IPS DF 6.9 (cell line): ENCODE measurements at regions not wholly inside any gene's neighbourhood (a gene's known extent, or its start where the extent isn't known, plus 50 kb on each side); places are given as distances from the start of the nearest gene placed in this dataset.
"Not testable (repeated sequence)": the region's sequence is repeated elsewhere in the genome, so short reads cannot be mapped to it uniquely, and the experiment has no call there.

Experiments used
- DNase-seq: peaks from one replicate; pipeline ENCODE4 v3.0.0-alpha.2; 2013; ENCODE audit warnings: low read depth, low spot score
- H3K27ac ChIP-seq: one replicate; pipeline ENCODE4 v1.5.1; 2013; ENCODE audit warnings: low read length, control low read depth
- H3K27me3 ChIP-seq: 2 replicates; pipeline ENCODE4 v1.6.1; 2013; ENCODE audit warnings: mild to moderate bottlenecking, low read length; ENCODE audit not compliant: control insufficient read depth, insufficient read depth
- H3K36me3 ChIP-seq: 2 replicates; pipeline ENCODE4 v1.6.1; 2013; ENCODE audit warnings: low read length; ENCODE audit not compliant: control insufficient read depth, insufficient read depth
- H3K4me1 ChIP-seq: 2 replicates; pipeline ENCODE4 v1.6.1; 2013; ENCODE audit warnings: low read length; ENCODE audit not compliant: control insufficient read depth, insufficient read depth
- H3K4me3 ChIP-seq: 2 replicates; pipeline ENCODE4 v1.5.1; 2013; ENCODE audit warnings: mild to moderate bottlenecking, low read length
- H3K9me3 ChIP-seq: 2 replicates; pipeline ENCODE4 v1.6.1; 2013; ENCODE audit warnings: low read length, inconsistent platforms; ENCODE audit not compliant: control insufficient read depth, insufficient read depth
- WGBS: extraction: QIAGEN DNeasy Blood & Tissue Kit; methylation state at CpG from one replicate; pipeline ENCODE4 v1.1.7; 2013; ENCODE audit warnings: mixed read lengths, missing lambda C conversion rate; ENCODE audit not compliant: insufficient read length, insufficient coverage; 5-methylcytosine and 5-hydroxymethylcytosine counted together

DNA sequence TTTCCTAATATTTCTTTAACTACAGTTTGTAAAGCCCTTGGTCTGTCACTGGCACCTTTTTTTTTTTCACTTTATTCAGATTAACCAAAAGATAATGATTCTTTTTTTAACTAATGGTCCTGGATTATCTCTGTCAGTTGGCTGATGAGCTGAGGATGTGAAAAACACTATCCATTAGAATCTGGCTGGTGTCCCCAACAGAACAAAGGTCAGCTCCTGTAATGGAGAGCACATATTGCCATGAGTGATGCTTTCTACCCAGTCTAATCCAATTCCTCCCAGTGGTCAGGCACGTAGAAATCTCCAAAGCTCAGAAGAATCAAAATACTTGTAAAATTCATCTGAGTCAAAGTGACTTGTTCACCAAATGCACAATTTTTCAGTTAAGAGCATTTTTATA lies 491.7 kb upstream of the PIK3R1 start:
- DNase-seq: no peak
- Histone ChIP-seq H3K4me1 (no peaks in the 10 kb centered on the region), H3K9me3 (no peaks in the 10 kb centered on the region), H3K27me3 (no peaks in the 10 kb centered on the region), H3K4me3 (no peak overlapping the region), H3K27ac (no peak overlapping the region), H3K36me3 (no peaks in the 10 kb centered on the region)
- no CpG with 5 or more reads among the region's 1 CpG for WGBS

DNA sequence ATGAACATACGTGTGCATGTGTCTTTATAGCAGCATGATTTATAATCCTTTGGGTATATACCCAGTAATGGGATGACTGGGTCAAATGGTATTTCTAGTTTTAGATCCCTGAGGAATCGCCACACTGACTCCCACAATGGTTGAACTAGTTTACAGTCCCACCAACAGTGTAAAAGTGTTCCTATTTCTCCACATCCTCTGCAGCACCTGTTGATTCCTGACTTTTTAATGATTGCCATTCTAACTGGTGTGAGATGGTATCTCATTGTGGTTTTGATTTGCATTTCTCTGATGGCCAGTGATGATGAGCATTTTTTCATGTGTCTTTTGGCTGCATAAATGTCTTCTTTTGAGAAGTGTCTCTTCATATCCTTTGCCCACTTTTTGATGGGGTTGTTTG lies 493.0 kb upstream of the PIK3R1 start:
- H3K4me1 ChIP-seq, DNase-seq, H3K27ac ChIP-seq, H3K27me3 ChIP-seq, H3K4me3 ChIP-seq, H3K36me3 ChIP-seq, H3K9me3 ChIP-seq: not testable (repeated sequence)
- WGBS: no CpG with 5 or more reads among the region's 2 CpGs

DNA sequence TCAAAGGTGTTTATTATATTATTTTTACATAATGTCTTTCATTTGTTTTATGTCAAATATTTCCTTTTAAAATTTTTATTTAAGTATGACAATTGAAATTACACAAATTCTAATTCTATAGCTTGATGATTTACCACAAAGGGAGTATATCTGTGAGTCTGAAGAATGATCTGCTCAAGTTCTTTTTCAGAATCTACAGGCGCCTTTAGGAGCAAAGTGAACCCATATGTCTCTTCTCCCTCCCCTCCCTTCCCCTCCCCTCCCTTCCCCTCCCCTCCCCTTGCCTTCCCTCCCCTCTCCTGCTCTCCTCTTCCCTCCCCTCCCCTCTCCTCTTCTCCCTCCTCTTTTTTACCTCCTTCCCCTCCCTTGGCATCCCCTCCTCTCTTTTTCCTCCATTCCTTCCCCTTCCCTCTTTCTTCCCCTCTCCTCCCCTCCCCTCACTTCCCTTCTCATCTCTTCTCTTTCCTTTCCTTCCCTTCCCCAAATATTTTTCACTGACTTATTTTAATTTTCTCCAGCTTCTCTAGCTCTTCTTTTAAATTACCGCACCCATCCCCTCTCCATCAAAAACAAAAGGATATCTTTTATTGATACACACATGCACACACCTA lies 495.3 kb upstream of the PIK3R1 start:
- Histone ChIP-seq H3K4me3 (no peak overlapping the region), H3K4me1 (no peaks in the 10 kb centered on the region), H3K9me3 (no peaks in the 10 kb centered on the region), H3K27me3 (no peaks in the 10 kb centered on the region), H3K27ac (no peak overlapping the region), H3K36me3 (no peaks in the 10 kb centered on the region)
- DNase-seq: no peak
- WGBS: 100% methylated on average over 1 of the region's 2 CpGs

GRCh38 chr5:67702008-67702407 lies 505.4 kb upstream of the CD180 start:
- Histone ChIP-seq H3K36me3 (no peaks in the 10 kb centered on the region), H3K4me3 (no peak overlapping the region), H3K9me3 (no peaks in the 10 kb centered on the region; the same call in 1 of the 2 replicates), H3K27me3 (no peaks in the 10 kb centered on the region), H3K4me1 (no peaks in the 10 kb centered on the region), H3K27ac (no peak overlapping the region)
- no peak for DNase-seq

DNA sequence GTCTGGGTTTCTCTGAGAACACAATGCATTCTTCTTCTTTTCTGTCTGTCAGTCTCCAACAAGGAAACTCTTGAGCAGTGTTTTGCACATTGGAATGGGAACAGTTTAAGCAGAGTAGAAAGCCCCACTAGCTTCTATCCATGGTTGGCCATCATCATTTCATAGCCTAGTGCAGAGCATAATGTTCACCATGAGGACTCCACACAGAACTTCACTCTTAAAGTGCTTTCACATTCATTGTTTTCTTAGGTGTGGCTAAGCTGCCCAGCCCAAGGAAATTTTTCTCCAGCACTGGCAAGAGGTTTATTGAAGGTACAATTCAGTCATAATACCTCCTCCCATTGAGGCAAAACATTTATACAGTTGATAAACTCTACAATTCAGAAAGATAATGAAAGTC lies 503.0 kb upstream of the CD180 start:
- no peak for DNase-seq
- Histone ChIP-seq H3K27ac (no peak overlapping the region), H3K9me3 (no peaks in the 10 kb centered on the region; the same call in 1 of the 2 replicates), H3K27me3 (no peaks in the 10 kb centered on the region), H3K36me3 (no peaks in the 10 kb centered on the region), H3K4me1 (no peaks in the 10 kb centered on the region), H3K4me3 (no peak overlapping the region)

DNA sequence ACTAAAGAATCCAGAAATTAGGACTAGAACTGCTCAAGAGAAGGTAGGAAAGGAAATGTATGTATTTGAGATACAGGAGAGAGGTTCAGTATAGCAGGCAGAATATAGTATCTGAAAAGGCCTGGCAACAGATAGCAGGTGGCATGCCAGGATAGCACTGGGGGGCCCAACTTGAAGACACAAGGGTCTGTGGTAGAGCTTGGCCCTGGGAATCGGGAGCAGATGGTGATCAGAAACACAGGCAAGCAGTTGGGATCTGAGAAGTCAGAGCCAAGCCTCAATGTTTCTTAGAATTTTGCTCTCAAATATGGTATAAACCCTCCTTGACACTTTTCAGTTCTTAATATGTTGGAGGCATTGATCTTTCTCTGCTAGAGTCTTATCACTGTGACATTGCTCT lies 499.8 kb upstream of the CD180 start:
- WGBS: no CpG with 5 or more reads among the region's 1 CpG
- no peaks in the 10 kb centered on the region for H3K36me3 ChIP-seq
- DNase-seq: no peak

DNA sequence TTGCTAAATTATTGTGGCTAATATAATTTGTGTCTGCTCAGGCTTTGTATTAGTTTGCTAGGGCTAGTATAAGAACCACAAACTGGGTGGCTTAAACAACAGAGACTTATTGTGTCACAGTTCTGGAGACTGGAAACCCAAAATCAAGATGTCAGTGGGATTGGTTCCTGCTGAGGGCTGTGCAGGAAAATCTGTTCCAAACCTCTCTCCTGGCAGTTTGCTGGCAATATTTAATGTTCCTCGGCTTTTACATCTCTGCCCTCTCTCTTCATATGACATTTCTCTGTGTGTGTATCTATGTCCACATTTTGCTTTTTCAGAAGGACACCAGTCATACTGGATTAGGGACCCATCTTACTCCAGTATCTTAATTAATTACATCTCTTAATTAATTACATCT lies 498.8 kb upstream of the CD180 start:
- Histone ChIP-seq H3K9me3 (no peaks in the 10 kb centered on the region), H3K27me3 (no peaks in the 10 kb centered on the region), H3K27ac (no peak overlapping the region), H3K4me1 (no peaks in the 10 kb centered on the region), H3K36me3 (no peaks in the 10 kb centered on the region), H3K4me3 (no peak overlapping the region)
- DNase-seq: no peak
- WGBS: no CpG with 5 or more reads among the region's 1 CpG

More for the DNA sequence above, 499.8 kb upstream of the CD180 start:
- no peak overlapping the region for H3K27ac ChIP-seq
- H3K27me3 ChIP-seq: no peaks in the 10 kb centered on the region
- H3K4me3 ChIP-seq: no peak overlapping the region
- no peaks in the 10 kb centered on the region for H3K4me1 ChIP-seq
- H3K9me3 ChIP-seq: no peaks in the 10 kb centered on the region

DNA sequence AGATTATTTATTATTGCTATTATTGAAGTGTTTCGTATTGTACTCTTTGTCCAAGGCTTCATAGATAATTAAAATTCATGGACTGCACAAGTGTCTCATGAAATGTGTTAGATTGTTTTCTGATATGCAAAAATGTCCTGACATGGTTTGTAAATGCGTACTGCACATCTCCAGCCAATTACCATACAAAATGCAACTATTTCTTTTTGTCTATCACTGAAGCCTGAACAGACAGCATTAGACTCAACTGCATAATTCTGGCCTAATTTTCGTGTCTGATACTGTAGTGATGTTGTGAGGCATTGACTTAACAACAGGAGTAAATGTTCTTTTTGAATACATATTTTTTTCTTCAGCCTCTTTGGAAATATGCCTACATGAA lies 498.2 kb upstream of the CD180 start:
- H3K4me1 ChIP-seq: no peaks in the 10 kb centered on the region
- WGBS: 100% methylated on average over 1 of the region's 3 CpGs
- H3K27me3 ChIP-seq: no peaks in the 10 kb centered on the region
- H3K36me3 ChIP-seq: no peaks in the 10 kb centered on the region
- H3K9me3 ChIP-seq: no peaks in the 10 kb centered on the region
- no peak for DNase-seq
- no peak overlapping the region for H3K27ac ChIP-seq
- no peak overlapping the region for H3K4me3 ChIP-seq

DNA sequence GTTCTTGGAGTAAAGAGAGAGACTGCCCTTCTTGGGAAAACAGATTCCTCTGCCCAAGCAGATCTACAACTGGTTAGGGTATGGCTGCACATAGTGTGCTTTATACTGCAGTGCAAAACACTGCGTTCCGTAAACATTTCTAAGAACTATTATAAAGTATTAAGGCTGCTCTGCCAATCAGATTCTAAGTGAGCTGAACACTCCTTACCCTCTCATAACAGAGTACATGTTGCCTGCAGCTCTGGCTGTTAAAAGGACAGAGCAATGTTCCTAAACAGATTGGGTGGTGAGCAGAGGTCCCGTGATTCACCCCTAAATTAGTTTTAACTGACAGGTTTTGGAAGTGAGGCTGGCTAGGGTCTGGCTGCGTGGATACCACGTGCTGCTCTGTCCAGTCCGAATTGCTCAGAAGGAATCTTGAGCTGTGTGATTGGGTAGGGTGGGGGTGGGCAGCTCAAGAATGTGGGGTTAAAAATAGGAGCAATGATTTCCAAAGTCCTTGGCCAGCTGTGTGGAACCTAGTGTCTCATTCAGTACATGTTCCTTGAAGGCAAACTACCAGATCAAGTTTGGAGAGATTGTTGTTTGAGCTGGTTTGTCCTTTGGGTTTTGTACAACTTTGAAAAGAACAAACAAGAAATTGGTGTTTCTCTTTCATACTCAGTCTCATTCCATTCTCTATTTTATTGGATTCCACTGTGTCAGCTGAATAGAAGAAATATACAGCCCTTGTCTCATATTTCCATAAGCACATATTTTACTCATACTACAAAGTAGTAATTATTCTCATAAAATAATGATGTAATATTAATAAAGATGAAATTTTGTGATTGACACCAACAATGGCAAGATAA lies 497.6 kb upstream of the CD180 start:
- no peak for DNase-seq
- Histone ChIP-seq H3K27ac (no peak overlapping the region), H3K4me1 (no peaks in the 10 kb centered on the region), H3K36me3 (no peaks in the 10 kb centered on the region), H3K4me3 (no peak overlapping the region), H3K27me3 (no peaks in the 10 kb centered on the region), H3K9me3 (no peaks in the 10 kb centered on the region)
- no CpG with 5 or more reads among the region's 6 CpGs for WGBS

DNA sequence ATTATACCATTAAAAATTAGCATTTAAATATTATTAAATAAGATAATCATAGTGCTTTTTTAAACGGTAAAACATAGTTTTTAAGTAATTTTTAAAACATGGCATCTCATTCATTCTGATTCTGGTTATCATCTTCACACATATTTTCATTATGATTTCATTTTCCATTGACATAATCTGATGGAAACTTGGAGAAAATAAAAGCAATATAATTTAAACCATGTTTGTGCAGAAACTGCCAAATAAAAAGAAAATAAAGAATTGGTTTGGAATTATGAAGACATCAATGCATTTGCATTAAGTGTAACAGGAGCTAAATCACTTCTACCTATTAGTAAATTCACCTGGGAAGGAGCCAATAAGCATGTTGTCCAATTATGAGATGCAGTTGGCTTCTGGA lies 490.1 kb upstream of the CD180 start:
- no peaks in the 10 kb centered on the region for H3K4me1 ChIP-seq
- no peaks in the 10 kb centered on the region for H3K36me3 ChIP-seq
- H3K9me3 ChIP-seq: no peaks in the 10 kb centered on the region
- WGBS: no CpG with 5 or more reads among the region's 1 CpG
- no peak overlapping the region for H3K27ac ChIP-seq
- H3K4me3 ChIP-seq: no peak overlapping the region
- no peaks in the 10 kb centered on the region for H3K27me3 ChIP-seq
- no peak for DNase-seq

- Histone ChIP-seq H3K4me1 (peaks cover 5% of the 10 kb centered on the region), H3K27me3 (no peaks in the 10 kb centered on the region), H3K27ac (no peak overlapping the region), H3K36me3 (no peaks in the 10 kb centered on the region), H3K4me3 (no peak overlapping the region), H3K9me3 (no peaks in the 10 kb centered on the region)
- no CpG with 5 or more reads among the region's 2 CpGs for WGBS
- DNase-seq: no peak
Measured at GRCh38 chr5:67681703-67682102, 485.1 kb upstream of the CD180 start.
